ENCODE measurements at regions not wholly inside any gene's neighbourhood (a gene's known extent, or its start where the extent isn't known, plus 50 kb on each side); places are given as distances from the start of the nearest gene placed in this dataset.
"Not testable (repeated sequence)": the region's sequence is repeated elsewhere in the genome, so short reads cannot be mapped to it uniquely, and the experiment has no call there.

GRCh38 chr7:32762925-32763293, 128.7 kb downstream of the KBTBD2 start:
- DNase-seq (ENCODE audit: low read depth, low spot score): no peak

- DNase-seq (ENCODE audit: low read depth, low spot score): not testable (repeated sequence)
These were observed 129.2 kb downstream of the KBTBD2 start for GRCh38 chr7:32762206-32762924.

- no peak for DNase-seq (ENCODE audit: low read depth, low spot score)
These were observed 129.9 kb downstream of the KBTBD2 start for GRCh38 chr7:32761451-32762205.

GRCh38 chr7:32760755-32761154, 130.8 kb downstream of the KBTBD2 start:
- DNase-seq (ENCODE audit: low read depth, low spot score): not testable (repeated sequence)

- DNase-seq (ENCODE audit: low read depth, low spot score): not testable (repeated sequence)
These were observed 131.7 kb downstream of the KBTBD2 start for GRCh38 chr7:32759859-32760258.

GRCh38 chr7:32753872-32754271, 137.7 kb downstream of the KBTBD2 start:
- DNase-seq (ENCODE audit: low read depth, low spot score): not testable (repeated sequence)

- not testable (repeated sequence) for DNase-seq (ENCODE audit: low read depth, low spot score)
These were observed 143.2 kb downstream of the KBTBD2 start for GRCh38 chr7:32748337-32748736.

- DNase-seq (ENCODE audit: low read depth, low spot score): not testable (repeated sequence)
These were observed 144.0 kb downstream of the KBTBD2 start for GRCh38 chr7:32747443-32748148.

- not testable (repeated sequence) for DNase-seq (ENCODE audit: low read depth, low spot score)
These were observed 149.6 kb downstream of the KBTBD2 start for GRCh38 chr7:32741853-32742476.

- not testable (repeated sequence) for DNase-seq (ENCODE audit: low read depth, low spot score)
These were observed 151.8 kb downstream of the KBTBD2 start for GRCh38 chr7:32739749-32740148.

GRCh38 chr7:32738390-32738789, 153.2 kb downstream of the KBTBD2 start:
- DNase-seq (ENCODE audit: low read depth, low spot score): not testable (repeated sequence)

- DNase-seq (ENCODE audit: low read depth, low spot score): not testable (repeated sequence)
These were observed 158.8 kb downstream of the KBTBD2 start for GRCh38 chr7:32732767-32733166.

- not testable (repeated sequence) for DNase-seq (ENCODE audit: low read depth, low spot score)
These were observed 162.3 kb downstream of the KBTBD2 start for GRCh38 chr7:32729335-32729675.

- not testable (repeated sequence) for DNase-seq (ENCODE audit: low read depth, low spot score)
These were observed 162.9 kb downstream of the KBTBD2 start for GRCh38 chr7:32728412-32729334.

GRCh38 chr7:32727483-32728411, 163.8 kb downstream of the KBTBD2 start:
- not testable (repeated sequence) for DNase-seq (ENCODE audit: low read depth, low spot score)

- DNase-seq (ENCODE audit: low read depth, low spot score): not testable (repeated sequence)
These were observed 168.7 kb downstream of the KBTBD2 start for GRCh38 chr7:32722837-32723236.

GRCh38 chr7:32694182-32694581, 197.4 kb downstream of the KBTBD2 start:
- DNase-seq (ENCODE audit: low read depth, low spot score): no peak

GRCh38 chr7:32691965-32692815, 196.9 kb downstream of the AVL9 start:
- DNase-seq (ENCODE audit: low read depth, low spot score): not testable (repeated sequence)

All from pulmonary artery endothelial cell (primary cell).